ENCODE measurements at regions not wholly inside any gene's neighbourhood (a gene's known extent, or its start where the extent isn't known, plus 50 kb on each side); places are given as distances from the start of the nearest gene placed in this dataset.

GRCh38 chr2:55995211-55995610 is 71.6 kb upstream of the EFEMP1 start:
- TF ChIP-seq CTCF (conservative IDR thresholded peaks at IDR 0.05; ENCODE audit: low read depth, low read length) (no peak), ELK1 (IDR thresholded peaks at IDR 0.05; ENCODE audit: borderline replicate concordance, low read depth, low read length) (no peak)

Data from IMR-90 (cell line).